ENCODE measurements at regions not wholly inside any gene's neighbourhood (a gene's known extent, or its start where the extent isn't known, plus 50 kb on each side); places are given as distances from the start of the nearest gene placed in this dataset.
A peak's percentile ranks its signal among the peaks of the same experiment; 100 is the strongest.

- TF ChIP-seq CHD7 (IDR thresholded peaks at IDR 0.05; ENCODE audit: insufficient replicate concordance, low read length): no peak
- TF ChIP-seq SP1 (IDR thresholded peaks at IDR 0.05; ENCODE audit: low read depth, low read length): no peak
- TF ChIP-seq RXRA (IDR thresholded peaks at IDR 0.05; ENCODE audit: insufficient read depth, low read depth, low read length): no peak
- peak in 1 of 3 experiments; percentile 24; a peak in 1 of 4 replicates for TF ChIP-seq CTCF (IDR thresholded peaks at IDR 0.05; ENCODE audit: control extremely low read depth in 1 of 3, insufficient read depth in 1 of 3, low read depth in 1 of 3, low read length in 3 of 3)
- TF ChIP-seq E2F6 (IDR thresholded peaks at IDR 0.05): no peak
These were observed 1304.5 kb downstream of the AACS start (continued) for GRCh38 chr12:126369487-126370463.
